ENCODE measurements at regions not wholly inside any gene's neighbourhood (a gene's known extent, or its start where the extent isn't known, plus 50 kb on each side); places are given as distances from the start of the nearest gene placed in this dataset.

DNA sequence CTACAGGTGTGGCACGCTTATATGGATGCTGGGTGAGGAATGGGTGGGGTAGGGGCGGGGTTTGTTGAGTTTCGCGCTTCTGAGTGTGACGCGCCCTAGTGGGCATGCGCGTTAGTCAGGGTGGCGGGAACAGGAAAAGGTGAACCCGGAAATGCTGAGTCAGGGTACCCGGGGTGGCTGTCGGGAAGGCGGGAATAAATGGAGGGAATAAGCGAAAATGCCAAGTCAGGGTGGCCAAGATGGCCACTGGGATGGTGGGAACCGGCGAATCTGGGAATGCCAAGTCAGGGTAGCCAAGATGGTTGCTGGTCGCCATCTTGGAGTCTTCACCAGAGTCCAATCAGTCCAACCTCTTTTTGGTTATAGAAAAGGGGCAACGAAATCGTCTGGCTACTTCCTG lies 585.0 kb downstream of the SUCLG1 start:
- Histone ChIP-seq H3K4me3 (replicated peaks in 1 of 4; ENCODE audit: control extremely low read depth in 1 of 4, insufficient read depth in 1 of 4, low read depth in 3 of 4, low read length in 4 of 4) (no peak overlapping the region), H3K27me3 (ENCODE audit: control insufficient read depth, insufficient read depth, low read length) (no peaks in the 10 kb centered on the region), H4K20me1 (ENCODE audit: control insufficient read depth, extremely low read depth, insufficient read depth, low read length) (no peaks in the 10 kb centered on the region), H3K9me3 (ENCODE audit: control insufficient read depth, insufficient read depth, low read depth, low read length) (no peaks in the 10 kb centered on the region), H3K4me1 (ENCODE audit: control insufficient read depth, extremely low read depth, insufficient read depth, low read length) (no peaks in the 10 kb centered on the region), H3K27ac (ENCODE audit: insufficient read depth, low read length) (no peak overlapping the region), H3K4me2 (ENCODE audit: extremely low read depth, insufficient read depth, low read length) (no peak overlapping the region), H3K9ac (ENCODE audit: insufficient read depth, low read length) (no peak overlapping the region), H3K36me3 (ENCODE audit: control insufficient read depth, insufficient read depth, low read length) (no peaks in the 10 kb centered on the region), H3K79me2 (ENCODE audit: control insufficient read depth, insufficient read depth, low read length) (no peaks in the 10 kb centered on the region), H2AFZ (ENCODE audit: low read length) (no peak overlapping the region)
- DNase-seq (ENCODE audit: low read depth in 2 of 2) = no peak
- TF ChIP-seq EZH2 (IDR thresholded peaks at IDR 0.05; ENCODE audit: low read length, missing control alignments) = no peak

DNA sequence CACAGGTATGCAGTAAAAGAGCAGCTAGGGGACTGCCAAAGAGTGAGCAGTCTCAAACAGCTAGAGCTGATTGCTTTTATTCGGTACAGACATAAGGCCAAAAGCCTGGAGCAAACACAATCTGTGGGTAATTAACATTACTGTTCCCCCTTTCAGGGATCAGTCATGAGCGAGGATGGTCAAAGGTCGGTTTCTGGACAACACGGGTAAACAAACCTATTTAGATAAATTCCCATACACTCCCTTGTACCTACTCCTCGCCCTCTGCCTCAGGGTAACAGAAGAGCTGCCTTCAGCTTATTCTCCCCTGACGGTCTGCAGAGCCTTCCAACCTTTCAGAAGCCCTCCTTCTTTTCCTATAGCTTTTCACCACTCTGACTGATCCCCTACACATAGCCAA lies 586.0 kb downstream of the SUCLG1 start:
- DNase-seq (ENCODE audit: low read depth in 2 of 2) = no peak
- no peaks in the 10 kb centered on the region for H3K79me2 ChIP-seq (ENCODE audit: control insufficient read depth, insufficient read depth, low read length)
- no peaks in the 10 kb centered on the region for H3K9me3 ChIP-seq (ENCODE audit: control insufficient read depth, insufficient read depth, low read depth, low read length)
- H3K4me3 ChIP-seq (replicated peaks in 1 of 4; ENCODE audit: control extremely low read depth in 1 of 4, insufficient read depth in 1 of 4, low read depth in 3 of 4, low read length in 4 of 4) = no peak overlapping the region
- H3K27ac ChIP-seq (ENCODE audit: insufficient read depth, low read length) = no peak overlapping the region
- H2AFZ ChIP-seq (ENCODE audit: low read length) = no peak overlapping the region
- no peaks in the 10 kb centered on the region for H4K20me1 ChIP-seq (ENCODE audit: control insufficient read depth, extremely low read depth, insufficient read depth, low read length)
- no peaks in the 10 kb centered on the region for H3K36me3 ChIP-seq (ENCODE audit: control insufficient read depth, insufficient read depth, low read length)
- no peaks in the 10 kb centered on the region for H3K27me3 ChIP-seq (ENCODE audit: control insufficient read depth, insufficient read depth, low read length)
- H3K9ac ChIP-seq (ENCODE audit: insufficient read depth, low read length) = no peak overlapping the region
- TF ChIP-seq EZH2 (IDR thresholded peaks at IDR 0.05; ENCODE audit: low read length, missing control alignments) = no peak
- TF ChIP-seq, protein P1, sequence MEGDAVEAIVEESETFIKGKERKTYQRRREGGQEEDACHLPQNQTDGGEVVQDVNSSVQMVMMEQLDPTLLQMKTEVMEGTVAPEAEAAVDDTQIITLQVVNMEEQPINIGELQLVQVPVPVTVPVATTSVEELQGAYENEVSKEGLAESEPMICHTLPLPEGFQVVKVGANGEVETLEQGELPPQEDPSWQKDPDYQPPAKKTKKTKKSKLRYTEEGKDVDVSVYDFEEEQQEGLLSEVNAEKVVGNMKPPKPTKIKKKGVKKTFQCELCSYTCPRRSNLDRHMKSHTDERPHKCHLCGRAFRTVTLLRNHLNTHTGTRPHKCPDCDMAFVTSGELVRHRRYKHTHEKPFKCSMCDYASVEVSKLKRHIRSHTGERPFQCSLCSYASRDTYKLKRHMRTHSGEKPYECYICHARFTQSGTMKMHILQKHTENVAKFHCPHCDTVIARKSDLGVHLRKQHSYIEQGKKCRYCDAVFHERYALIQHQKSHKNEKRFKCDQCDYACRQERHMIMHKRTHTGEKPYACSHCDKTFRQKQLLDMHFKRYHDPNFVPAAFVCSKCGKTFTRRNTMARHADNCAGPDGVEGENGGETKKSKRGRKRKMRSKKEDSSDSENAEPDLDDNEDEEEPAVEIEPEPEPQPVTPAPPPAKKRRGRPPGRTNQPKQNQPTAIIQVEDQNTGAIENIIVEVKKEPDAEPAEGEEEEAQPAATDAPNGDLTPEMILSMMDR (conservative IDR thresholded peaks at IDR 0.05 in 1 of 2, IDR thresholded peaks at IDR 0.05 in 1 of 2; ENCODE audit: low read depth in 1 of 2, low read length in 2 of 2) = no peak
- no peaks in the 10 kb centered on the region for H3K4me1 ChIP-seq (ENCODE audit: control insufficient read depth, extremely low read depth, insufficient read depth, low read length)
- no peak overlapping the region for H3K4me2 ChIP-seq (ENCODE audit: extremely low read depth, insufficient read depth, low read length)

DNA sequence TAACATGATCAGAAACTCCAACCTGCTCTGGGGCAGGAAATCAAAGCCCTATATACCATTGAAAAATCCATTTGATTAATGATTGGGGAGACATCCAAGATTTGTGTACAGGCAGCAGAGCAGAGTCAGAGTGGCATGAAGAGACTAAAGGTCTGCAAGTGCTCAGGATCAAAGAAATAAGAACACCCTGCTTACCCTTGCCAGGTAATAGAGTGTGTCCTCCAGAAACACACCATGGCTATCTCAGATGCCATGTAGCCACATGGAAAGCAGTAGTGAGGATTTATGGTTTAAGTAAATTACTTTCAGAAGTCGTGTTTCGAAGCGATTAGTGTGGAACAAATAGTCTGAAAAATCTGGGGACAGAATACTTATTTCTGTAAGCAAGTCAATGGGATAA lies 592.9 kb downstream of the SUCLG1 start:
- H3K4me3 ChIP-seq (replicated peaks in 1 of 4; ENCODE audit: control extremely low read depth in 1 of 4, insufficient read depth in 1 of 4, low read depth in 3 of 4, low read length in 4 of 4) = no peak overlapping the region
- H3K27me3 ChIP-seq (ENCODE audit: control insufficient read depth, insufficient read depth, low read length) = no peaks in the 10 kb centered on the region
- H2AFZ ChIP-seq (ENCODE audit: low read length) = no peak overlapping the region
- no peaks in the 10 kb centered on the region for H4K20me1 ChIP-seq (ENCODE audit: control insufficient read depth, extremely low read depth, insufficient read depth, low read length)
- H3K79me2 ChIP-seq (ENCODE audit: control insufficient read depth, insufficient read depth, low read length) = no peaks in the 10 kb centered on the region
- H3K9ac ChIP-seq (ENCODE audit: insufficient read depth, low read length) = no peak overlapping the region
- H3K27ac ChIP-seq (ENCODE audit: insufficient read depth, low read length) = no peak overlapping the region
- TF ChIP-seq, protein P1 (conservative IDR thresholded peaks at IDR 0.05 in 1 of 2, IDR thresholded peaks at IDR 0.05 in 1 of 2; ENCODE audit: low read depth in 1 of 2, low read length in 2 of 2) = no peak
- no peak for TF ChIP-seq EZH2 (IDR thresholded peaks at IDR 0.05; ENCODE audit: low read length, missing control alignments)
- no peaks in the 10 kb centered on the region for H3K4me1 ChIP-seq (ENCODE audit: control insufficient read depth, extremely low read depth, insufficient read depth, low read length)
- H3K4me2 ChIP-seq (ENCODE audit: extremely low read depth, insufficient read depth, low read length) = no peak overlapping the region
- no peaks in the 10 kb centered on the region for H3K36me3 ChIP-seq (ENCODE audit: control insufficient read depth, insufficient read depth, low read length)
- no peak for DNase-seq (ENCODE audit: low read depth in 2 of 2)
- no peaks in the 10 kb centered on the region for H3K9me3 ChIP-seq (ENCODE audit: control insufficient read depth, insufficient read depth, low read depth, low read length)

All from fibroblast of lung (primary cell).